HL-60 (cell line): ENCODE measurements at regions not wholly inside any gene's neighbourhood (a gene's known extent, or its start where the extent isn't known, plus 50 kb on each side); places are given as distances from the start of the nearest gene placed in this dataset.

Source experiments
- POLR2AphosphoS5 ChIP-seq: IDR thresholded peaks from 2 replicates; pipeline ENCODE4 v1.6.1; 2012; ENCODE audit warnings: low read depth
- SPI1 ChIP-seq: IDR thresholded peaks from 2 replicates; pipeline ENCODE4 v1.6.1; 2012; ENCODE audit warnings: low read depth, mild to moderate bottlenecking, borderline replicate concordance
- TF ChIP-seq, protein P1 (sequence below): IDR thresholded peaks from one replicate; pipeline ENCODE4 v1.5.1; 2011; ENCODE audit warnings: low read length, control low read depth, inconsistent platforms; ENCODE audit not compliant: insufficient read depth
- TF ChIP-seq, protein P2 (sequence below): IDR thresholded peaks from 2 replicates; pipeline ENCODE4 v1.6.1; 2012; ENCODE audit warnings: low read depth; ENCODE audit not compliant: insufficient replicate concordance

DNA sequence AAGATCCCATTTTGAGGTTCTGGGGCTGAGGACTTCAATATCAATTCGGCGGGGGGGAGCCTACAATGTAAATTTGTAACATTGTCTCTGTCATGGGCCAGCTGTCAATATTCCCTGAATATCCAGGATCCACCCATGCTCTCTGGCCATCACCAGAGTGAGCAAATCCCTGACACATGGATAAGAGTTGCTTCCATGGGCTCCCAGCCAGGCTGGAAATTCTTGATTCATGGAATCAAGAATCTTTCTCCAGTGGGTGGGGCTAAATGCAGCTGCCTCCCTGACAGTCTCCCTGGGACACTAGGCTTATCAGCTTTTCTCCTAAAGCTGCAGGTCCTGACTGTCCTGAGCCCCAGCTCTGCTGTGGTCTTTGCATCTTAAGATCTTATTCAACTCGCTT is 86.9 kb upstream of the IGLL5 start:
- TF ChIP-seq SPI1 (no peak), POLR2AphosphoS5 (no peak)
- TF ChIP-seq, protein P1, sequence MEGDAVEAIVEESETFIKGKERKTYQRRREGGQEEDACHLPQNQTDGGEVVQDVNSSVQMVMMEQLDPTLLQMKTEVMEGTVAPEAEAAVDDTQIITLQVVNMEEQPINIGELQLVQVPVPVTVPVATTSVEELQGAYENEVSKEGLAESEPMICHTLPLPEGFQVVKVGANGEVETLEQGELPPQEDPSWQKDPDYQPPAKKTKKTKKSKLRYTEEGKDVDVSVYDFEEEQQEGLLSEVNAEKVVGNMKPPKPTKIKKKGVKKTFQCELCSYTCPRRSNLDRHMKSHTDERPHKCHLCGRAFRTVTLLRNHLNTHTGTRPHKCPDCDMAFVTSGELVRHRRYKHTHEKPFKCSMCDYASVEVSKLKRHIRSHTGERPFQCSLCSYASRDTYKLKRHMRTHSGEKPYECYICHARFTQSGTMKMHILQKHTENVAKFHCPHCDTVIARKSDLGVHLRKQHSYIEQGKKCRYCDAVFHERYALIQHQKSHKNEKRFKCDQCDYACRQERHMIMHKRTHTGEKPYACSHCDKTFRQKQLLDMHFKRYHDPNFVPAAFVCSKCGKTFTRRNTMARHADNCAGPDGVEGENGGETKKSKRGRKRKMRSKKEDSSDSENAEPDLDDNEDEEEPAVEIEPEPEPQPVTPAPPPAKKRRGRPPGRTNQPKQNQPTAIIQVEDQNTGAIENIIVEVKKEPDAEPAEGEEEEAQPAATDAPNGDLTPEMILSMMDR: no peak
- TF ChIP-seq, protein P2, sequence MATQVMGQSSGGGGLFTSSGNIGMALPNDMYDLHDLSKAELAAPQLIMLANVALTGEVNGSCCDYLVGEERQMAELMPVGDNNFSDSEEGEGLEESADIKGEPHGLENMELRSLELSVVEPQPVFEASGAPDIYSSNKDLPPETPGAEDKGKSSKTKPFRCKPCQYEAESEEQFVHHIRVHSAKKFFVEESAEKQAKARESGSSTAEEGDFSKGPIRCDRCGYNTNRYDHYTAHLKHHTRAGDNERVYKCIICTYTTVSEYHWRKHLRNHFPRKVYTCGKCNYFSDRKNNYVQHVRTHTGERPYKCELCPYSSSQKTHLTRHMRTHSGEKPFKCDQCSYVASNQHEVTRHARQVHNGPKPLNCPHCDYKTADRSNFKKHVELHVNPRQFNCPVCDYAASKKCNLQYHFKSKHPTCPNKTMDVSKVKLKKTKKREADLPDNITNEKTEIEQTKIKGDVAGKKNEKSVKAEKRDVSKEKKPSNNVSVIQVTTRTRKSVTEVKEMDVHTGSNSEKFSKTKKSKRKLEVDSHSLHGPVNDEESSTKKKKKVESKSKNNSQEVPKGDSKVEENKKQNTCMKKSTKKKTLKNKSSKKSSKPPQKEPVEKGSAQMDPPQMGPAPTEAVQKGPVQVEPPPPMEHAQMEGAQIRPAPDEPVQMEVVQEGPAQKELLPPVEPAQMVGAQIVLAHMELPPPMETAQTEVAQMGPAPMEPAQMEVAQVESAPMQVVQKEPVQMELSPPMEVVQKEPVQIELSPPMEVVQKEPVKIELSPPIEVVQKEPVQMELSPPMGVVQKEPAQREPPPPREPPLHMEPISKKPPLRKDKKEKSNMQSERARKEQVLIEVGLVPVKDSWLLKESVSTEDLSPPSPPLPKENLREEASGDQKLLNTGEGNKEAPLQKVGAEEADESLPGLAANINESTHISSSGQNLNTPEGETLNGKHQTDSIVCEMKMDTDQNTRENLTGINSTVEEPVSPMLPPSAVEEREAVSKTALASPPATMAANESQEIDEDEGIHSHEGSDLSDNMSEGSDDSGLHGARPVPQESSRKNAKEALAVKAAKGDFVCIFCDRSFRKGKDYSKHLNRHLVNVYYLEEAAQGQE: no peak
